Sigmoid colon (tissue), 6 donors: ENCODE measurements at regions not wholly inside any gene's neighbourhood (a gene's known extent, or its start where the extent isn't known, plus 50 kb on each side); places are given as distances from the start of the nearest gene placed in this dataset.
A peak's percentile ranks its signal among the peaks of the same experiment; 100 is the strongest.

Source experiments
- DNase-seq: peaks from one replicate; pipeline ENCODE4 v3.0.0-alpha.2; 2019
- H3K27ac ChIP-seq, 4 donors: fragments of 200-600 bp; sonication (generic); one replicate each; pipeline ENCODE4 v1.5.1; 2016 to 2019; ENCODE audit warnings: mild to moderate bottlenecking in 1 of 4
- H3K27me3 ChIP-seq, 3 donors: fragments of 200-600 bp; sonication (generic); one replicate each; pipeline ENCODE4 v1.5.1; 2019; ENCODE audit warnings: mild to moderate bottlenecking in 1 of 3
- H3K36me3 ChIP-seq, 4 donors: fragments of 200-600 bp; sonication (generic); one replicate each; pipeline ENCODE4 v1.5.1; 2016 to 2019
- H3K4me1 ChIP-seq, 4 donors: fragments of 200-600 bp; sonication (generic); one replicate each; pipeline ENCODE4 v1.5.1; 2017 to 2019
- H3K4me3 ChIP-seq, 4 donors: fragments of 200-600 bp; sonication (generic); one replicate each; pipeline ENCODE4 v1.5.1; 2017 to 2019; ENCODE audit warnings: mild to moderate bottlenecking in 2 of 4, moderate library complexity in 1 of 4
- H3K9me3 ChIP-seq, 4 donors: fragments of 200-600 bp in 3 of 4; sonication (generic) in 3 of 4; one replicate each; pipeline versions ENCODE4 v1.5.1 to v1.6.1; 2013 to 2019
- CTCF ChIP-seq, 4 experiments: fragments of 450-650 bp in 3 of 4; fragments of 200-600 bp in 1 of 4; IDR thresholded peaks; one replicate each; pipeline ENCODE4 v1.5.1; 2016 to 2019; ENCODE audit warnings: antibody characterized with exemption in 4 of 4, mild to moderate bottlenecking in 3 of 4, moderate library complexity in 2 of 4
- EP300 ChIP-seq, 4 donors: sonication (generic); formaldehyde crosslinking; IDR thresholded peaks; one replicate each; pipeline ENCODE4 v1.6.1; 2017; ENCODE audit warnings: antibody characterized with exemption in 4 of 4
- POLR2A ChIP-seq, 2 donors: fragments of 450-650 bp; IDR thresholded peaks; one replicate each; pipeline ENCODE4 v1.6.1; 2016; ENCODE audit warnings: antibody characterized with exemption in 2 of 2, mild to moderate bottlenecking in 2 of 2, moderate library complexity in 2 of 2
- POLR2AphosphoS5 ChIP-seq, 4 donors: sonication (generic); formaldehyde crosslinking; IDR thresholded peaks; one replicate each; pipeline ENCODE4 v1.6.1; 2017; ENCODE audit warnings: antibody characterized with exemption in 4 of 4
- WGBS, 2 donors: extraction: QIAGEN DNeasy Blood & Tissue Kit; methylation state at CpG; one replicate each; pipeline ENCODE4 v1.1.7; 2013; 5-methylcytosine and 5-hydroxymethylcytosine counted together
- intact Hi-C: fragments of 100-400 bp; cut with DNase I; formaldehyde crosslinking; loops from one replicate; pipeline ENCODE4 v1.15.1; 2023
- donor health status: healthy with polysubstance abuse.
- donor health status: healthy.

- no peaks in the 10 kb centered on the region for H3K9me3 ChIP-seq
- H3K4me1 ChIP-seq: no peaks in the 10 kb centered on the region
- no peak for DNase-seq
- H3K27ac ChIP-seq: no peak overlapping the region
- peaks cover 0 to 4% (median 0%) of the 10 kb centered on the region in 3 donors for H3K27me3 ChIP-seq
- H3K36me3 ChIP-seq: no peaks in the 10 kb centered on the region
- H3K4me3 ChIP-seq: no peak overlapping the region
- TF ChIP-seq CTCF (IDR thresholded peaks at IDR 0.05): no peak
- WGBS, 2 donors: 58 to 69% methylated on average over 5 of the region's 5 CpGs
- intact Hi-C loops: loop anchor here (5.0 kb wide), 1 partner anchor 101 kb away; no protein-coding TSS in a partner anchor
These were observed 66.8 kb upstream of the FICD start for GRCh38 chr12:108448246-108448645.

GRCh38 chr12:108447168-108447832 lies 67.8 kb upstream of the FICD start:
- TF ChIP-seq POLR2A (IDR thresholded peaks at IDR 0.05) (no peak), EP300 (IDR thresholded peaks at IDR 0.05) (no peak), CTCF (IDR thresholded peaks at IDR 0.05) (no peak), POLR2AphosphoS5 (IDR thresholded peaks at IDR 0.05) (no peak)
- no peak for DNase-seq
- Histone ChIP-seq H3K27me3 (peaks cover 0 to 4% (median 0%) of the 10 kb centered on the region in 3 donors), H3K4me1 (no peaks in the 10 kb centered on the region), H3K27ac (peak overlapping the region in 2 of 4 donors; percentile 22 to 56), H3K9me3 (no peaks in the 10 kb centered on the region), H3K4me3 (no peak overlapping the region), H3K36me3 (no peaks in the 10 kb centered on the region)
- WGBS, 2 donors: 58 to 62% methylated on average over 1 of the region's 1 CpG
- intact Hi-C loops: loop anchor here (5.0 kb wide), 1 partner anchor 100 kb away; no protein-coding TSS in a partner anchor

GRCh38 chr12:108446766-108447165 lies 68.3 kb upstream of the FICD start:
- peak overlapping the region in 3 of 4 donors; percentile 12 to 56 (median 22) for H3K27ac ChIP-seq

GRCh38 chr12:108442910-108443309 lies 72.2 kb upstream of the FICD start:
- intact Hi-C loops: no loop called here
- DNase-seq: no peak
- no peak for TF ChIP-seq EP300 (IDR thresholded peaks at IDR 0.05)
- no peak for TF ChIP-seq POLR2AphosphoS5 (IDR thresholded peaks at IDR 0.05)
- no peak for TF ChIP-seq CTCF (IDR thresholded peaks at IDR 0.05)
- no peak for TF ChIP-seq POLR2A (IDR thresholded peaks at IDR 0.05)
- WGBS, 2 donors: 72 to 89% methylated on average over 8 of the region's 8 CpGs
- no peaks in the 10 kb centered on the region for H3K9me3 ChIP-seq
- no peaks in the 10 kb centered on the region for H3K4me1 ChIP-seq
- no peak overlapping the region for H3K4me3 ChIP-seq
- no peak overlapping the region for H3K27ac ChIP-seq
- peaks cover 0 to 8% (median 0%) of the 10 kb centered on the region in 3 donors for H3K27me3 ChIP-seq
- H3K36me3 ChIP-seq: no peaks in the 10 kb centered on the region

More at GRCh38 chr12:108446766-108447165, 68.3 kb upstream of the FICD start:
- TF ChIP-seq EP300 (IDR thresholded peaks at IDR 0.05): no peak
- no peak for TF ChIP-seq POLR2A (IDR thresholded peaks at IDR 0.05)
- no peak for TF ChIP-seq CTCF (IDR thresholded peaks at IDR 0.05)
- TF ChIP-seq POLR2AphosphoS5 (IDR thresholded peaks at IDR 0.05): no peak
- 44 to 58% methylated on average over 5 of the region's 5 CpGs for WGBS, 2 donors
- no peak overlapping the region for H3K4me3 ChIP-seq
- no peaks in the 10 kb centered on the region for H3K36me3 ChIP-seq
- intact Hi-C loops: loop anchor here (5.0 kb wide), 1 partner anchor 99 kb away; no protein-coding TSS in a partner anchor
- H3K4me1 ChIP-seq: no peaks in the 10 kb centered on the region
- H3K27me3 ChIP-seq: peaks cover 0 to 4% (median 0%) of the 10 kb centered on the region in 3 donors
- peak; percentile 82 for DNase-seq
- H3K9me3 ChIP-seq: no peaks in the 10 kb centered on the region
